ENCODE measurements at regions not wholly inside any gene's neighbourhood (a gene's known extent, or its start where the extent isn't known, plus 50 kb on each side); places are given as distances from the start of the nearest gene placed in this dataset.

DNA sequence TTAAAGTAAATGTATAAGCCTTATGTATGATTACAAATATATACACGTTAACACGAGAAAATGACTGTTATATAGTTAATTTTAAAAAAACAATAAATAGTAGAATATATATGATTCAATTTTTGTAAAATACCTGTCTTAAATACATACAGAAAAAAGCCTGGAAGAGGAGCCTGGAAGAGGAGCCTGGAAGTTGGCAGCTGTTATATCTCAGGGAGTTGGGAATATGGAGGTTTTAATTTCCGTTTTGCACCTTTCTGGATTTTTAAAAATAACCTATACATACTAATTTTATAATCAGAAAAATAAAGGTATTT, 111.6 kb downstream of the WT1 start:
- Histone ChIP-seq H3K9me3 (ENCODE audit: insufficient read depth, low read depth, low read length) (no peaks in the 10 kb centered on the region), H2AFZ (ENCODE audit: low read length) (no peak overlapping the region; the same call in 1 of the 2 replicates), H3K79me2 (ENCODE audit: insufficient read depth, low read length) (no peaks in the 10 kb centered on the region), H3K4me2 (ENCODE audit: low read depth, low read length, poor library complexity, severe bottlenecking) (no peak overlapping the region), H3K9me2 (replicated peaks; ENCODE audit: low read depth, low read length) (no peaks in the 10 kb centered on the region), H3K27me3 (ENCODE audit: insufficient read depth, low read length, poor library complexity, severe bottlenecking) (no peaks in the 10 kb centered on the region), H4K20me1 (ENCODE audit: insufficient read depth, low read length, poor library complexity, severe bottlenecking) (no peaks in the 10 kb centered on the region), H3F3A (ENCODE audit: low read depth) (no peaks in the 10 kb centered on the region), H3K9ac (ENCODE audit: low read depth, low read length, poor library complexity, severe bottlenecking) (no peak overlapping the region), H3K4me3 (ENCODE audit: low read length, poor library complexity, severe bottlenecking) (no peak overlapping the region), H3K4me1 (ENCODE audit: insufficient read depth, low read length, poor library complexity, severe bottlenecking) (no peaks in the 10 kb centered on the region), H3K36me3 (ENCODE audit: insufficient read depth, low read length) (no peaks in the 10 kb centered on the region)
- no peak for TF ChIP-seq EZH2phosphoT487 (IDR thresholded peaks at IDR 0.05; ENCODE audit: borderline replicate concordance)
- TF ChIP-seq, protein P1, sequence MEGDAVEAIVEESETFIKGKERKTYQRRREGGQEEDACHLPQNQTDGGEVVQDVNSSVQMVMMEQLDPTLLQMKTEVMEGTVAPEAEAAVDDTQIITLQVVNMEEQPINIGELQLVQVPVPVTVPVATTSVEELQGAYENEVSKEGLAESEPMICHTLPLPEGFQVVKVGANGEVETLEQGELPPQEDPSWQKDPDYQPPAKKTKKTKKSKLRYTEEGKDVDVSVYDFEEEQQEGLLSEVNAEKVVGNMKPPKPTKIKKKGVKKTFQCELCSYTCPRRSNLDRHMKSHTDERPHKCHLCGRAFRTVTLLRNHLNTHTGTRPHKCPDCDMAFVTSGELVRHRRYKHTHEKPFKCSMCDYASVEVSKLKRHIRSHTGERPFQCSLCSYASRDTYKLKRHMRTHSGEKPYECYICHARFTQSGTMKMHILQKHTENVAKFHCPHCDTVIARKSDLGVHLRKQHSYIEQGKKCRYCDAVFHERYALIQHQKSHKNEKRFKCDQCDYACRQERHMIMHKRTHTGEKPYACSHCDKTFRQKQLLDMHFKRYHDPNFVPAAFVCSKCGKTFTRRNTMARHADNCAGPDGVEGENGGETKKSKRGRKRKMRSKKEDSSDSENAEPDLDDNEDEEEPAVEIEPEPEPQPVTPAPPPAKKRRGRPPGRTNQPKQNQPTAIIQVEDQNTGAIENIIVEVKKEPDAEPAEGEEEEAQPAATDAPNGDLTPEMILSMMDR (conservative IDR thresholded peaks at IDR 0.05; ENCODE audit: low read length): no peak

DNA sequence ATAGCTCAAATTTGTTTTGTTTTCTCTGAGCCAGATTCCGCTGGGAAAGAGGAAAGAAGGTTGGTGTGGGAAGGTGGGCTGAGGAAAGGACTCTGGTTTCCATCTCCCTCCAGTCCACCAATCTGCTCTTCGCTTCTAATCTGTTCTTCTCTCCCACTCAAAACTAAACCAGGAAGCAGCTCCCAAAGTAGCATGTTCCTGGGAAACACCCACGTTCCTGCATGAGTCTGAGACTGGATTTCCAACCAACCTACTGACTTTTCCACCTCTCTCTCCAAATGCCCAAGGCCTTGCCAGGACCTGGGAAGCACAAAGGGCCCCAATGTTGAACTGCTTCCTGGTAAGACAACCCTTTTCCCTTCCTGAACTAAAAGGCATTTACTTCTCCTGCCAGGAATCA, 110.2 kb downstream of the WT1 start:
- Histone ChIP-seq H2AFZ (ENCODE audit: low read length) (no peak overlapping the region), H3K9me2 (replicated peaks; ENCODE audit: low read depth, low read length) (no peaks in the 10 kb centered on the region), H4K20me1 (ENCODE audit: insufficient read depth, low read length, poor library complexity, severe bottlenecking) (no peaks in the 10 kb centered on the region), H3K4me2 (ENCODE audit: low read depth, low read length, poor library complexity, severe bottlenecking) (no peak overlapping the region), H3K79me2 (ENCODE audit: insufficient read depth, low read length) (no peaks in the 10 kb centered on the region), H3K9ac (ENCODE audit: low read depth, low read length, poor library complexity, severe bottlenecking) (no peak overlapping the region), H3K9me3 (ENCODE audit: insufficient read depth, low read depth, low read length) (no peaks in the 10 kb centered on the region), H3K27me3 (ENCODE audit: insufficient read depth, low read length, poor library complexity, severe bottlenecking) (no peaks in the 10 kb centered on the region), H3K36me3 (ENCODE audit: insufficient read depth, low read length) (no peaks in the 10 kb centered on the region), H3K4me1 (ENCODE audit: insufficient read depth, low read length, poor library complexity, severe bottlenecking) (no peaks in the 10 kb centered on the region), H3F3A (ENCODE audit: low read depth) (no peaks in the 10 kb centered on the region), H3K4me3 (ENCODE audit: low read length, poor library complexity, severe bottlenecking) (no peak overlapping the region)
- TF ChIP-seq EZH2phosphoT487 (IDR thresholded peaks at IDR 0.05; ENCODE audit: borderline replicate concordance): no peak
- TF ChIP-seq, protein P1 (conservative IDR thresholded peaks at IDR 0.05; ENCODE audit: low read length): no peak

DNA sequence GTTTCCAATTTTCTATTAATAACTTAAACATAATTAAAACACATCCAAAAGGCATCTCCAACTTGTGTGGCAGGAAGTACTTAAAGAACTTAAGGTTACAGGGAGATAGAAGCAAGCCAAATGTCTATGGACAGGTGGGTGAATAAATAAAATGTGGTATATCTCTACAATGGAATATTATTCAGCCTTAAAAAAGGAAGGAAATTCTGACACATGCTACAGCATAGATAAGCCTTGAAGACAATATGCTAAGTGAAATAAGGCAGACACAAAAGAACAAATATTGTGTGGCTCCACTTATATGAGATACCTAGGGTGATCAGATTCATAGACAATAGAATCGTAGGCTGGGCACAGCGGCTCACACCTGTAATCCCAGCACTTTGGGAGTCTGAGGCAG, 109.6 kb downstream of the WT1 start:
- H3K4me1 ChIP-seq (ENCODE audit: insufficient read depth, low read length, poor library complexity, severe bottlenecking): no peaks in the 10 kb centered on the region
- H4K20me1 ChIP-seq (ENCODE audit: insufficient read depth, low read length, poor library complexity, severe bottlenecking): no peaks in the 10 kb centered on the region
- no peaks in the 10 kb centered on the region for H3F3A ChIP-seq (ENCODE audit: low read depth)
- H3K36me3 ChIP-seq (ENCODE audit: insufficient read depth, low read length): no peaks in the 10 kb centered on the region
- no peak overlapping the region for H2AFZ ChIP-seq (ENCODE audit: low read length)
- H3K9me3 ChIP-seq (ENCODE audit: insufficient read depth, low read depth, low read length): no peaks in the 10 kb centered on the region
- H3K4me3 ChIP-seq (ENCODE audit: low read length, poor library complexity, severe bottlenecking): no peak overlapping the region
- no peak overlapping the region for H3K9ac ChIP-seq (ENCODE audit: low read depth, low read length, poor library complexity, severe bottlenecking)
- TF ChIP-seq, protein P1 (conservative IDR thresholded peaks at IDR 0.05; ENCODE audit: low read length): no peak
- no peak for TF ChIP-seq EZH2phosphoT487 (IDR thresholded peaks at IDR 0.05; ENCODE audit: borderline replicate concordance)
- H3K79me2 ChIP-seq (ENCODE audit: insufficient read depth, low read length): no peaks in the 10 kb centered on the region
- H3K27me3 ChIP-seq (ENCODE audit: insufficient read depth, low read length, poor library complexity, severe bottlenecking): no peaks in the 10 kb centered on the region
- H3K9me2 ChIP-seq (replicated peaks; ENCODE audit: low read depth, low read length): no peaks in the 10 kb centered on the region
- H3K4me2 ChIP-seq (ENCODE audit: low read depth, low read length, poor library complexity, severe bottlenecking): no peak overlapping the region
